SH-SY5Y (cell line): ENCODE measurements at regions not wholly inside any gene's neighbourhood (a gene's known extent, or its start where the extent isn't known, plus 50 kb on each side); places are given as distances from the start of the nearest gene placed in this dataset.

Experiments
- GATA2 ChIP-seq: IDR thresholded peaks from 2 replicates; pipeline ENCODE4 v1.6.1; 2011; ENCODE audit warnings: mild to moderate bottlenecking, low read depth, low read length
- GATA3 ChIP-seq: IDR thresholded peaks from 2 replicates; pipeline ENCODE4 v1.6.1; 2011; ENCODE audit warnings: low read depth, mild to moderate bottlenecking, low read length, moderate library complexity

- TF ChIP-seq GATA3 (no peak), GATA2 (no peak)
Observed at GRCh38 chr7:66564045-66564444, 64.6 kb upstream of the KCTD7 start.

GRCh38 chr7:66571568-66571967 lies 57.1 kb upstream of the KCTD7 start:
- TF ChIP-seq GATA2 (no peak), GATA3 (no peak)

- TF ChIP-seq GATA3 (no peak), GATA2 (no peak)
Observed at GRCh38 chr7:66575398-66575797, 53.3 kb upstream of the KCTD7 start.

GRCh38 chr7:66576646-66577045 lies 52.0 kb upstream of the KCTD7 start:
- TF ChIP-seq GATA3 (no peak), GATA2 (no peak)
